ENCODE measurements at regions not wholly inside any gene's neighbourhood (a gene's known extent, or its start where the extent isn't known, plus 50 kb on each side); places are given as distances from the start of the nearest gene placed in this dataset.

DNA sequence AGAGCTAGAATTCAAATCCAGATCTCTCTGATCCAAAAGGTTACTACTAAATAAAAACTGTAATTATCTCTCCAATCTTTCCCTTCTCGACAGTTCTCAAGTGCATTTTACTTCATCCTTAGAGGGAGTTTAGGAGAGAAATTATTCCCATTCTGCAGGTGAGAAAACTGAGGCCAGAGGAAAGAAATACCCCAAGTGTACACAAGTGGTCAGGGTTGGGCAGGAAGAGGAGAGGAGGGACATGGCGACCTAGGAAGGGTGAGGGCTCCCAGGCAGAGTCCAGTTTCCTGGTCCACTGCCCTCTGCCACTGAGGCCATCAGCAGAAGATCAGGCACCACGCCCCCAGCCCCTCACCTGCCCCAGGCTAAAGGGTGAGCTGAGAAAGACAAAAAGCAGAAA is 127.1 kb upstream of the RUNX3 start:
- 83% methylated on average over 1 of the region's 3 CpGs for WGBS (ENCODE audit: insufficient coverage)
- no peak overlapping the region for H3K27ac ChIP-seq (ENCODE audit: low read length in 2 of 2)
- H3K27ac Mint-ChIP-seq, result no peak overlapping the region
- TF ChIP-seq CTCF (IDR thresholded peaks at IDR 0.05) (no peak), EZH2 (IDR thresholded peaks at IDR 0.05; ENCODE audit: borderline replicate concordance, insufficient read depth, low read depth, low read length, poor library complexity, severe bottlenecking) (no peak)
- no peak overlapping the region for H3K4me2 ChIP-seq (replicated peaks; ENCODE audit: low read depth, low read length, poor library complexity, severe bottlenecking)
- no peak overlapping the region for H3K4me3 ChIP-seq (ENCODE audit: control extremely low read depth in 1 of 5, extremely low read depth in 1 of 5, insufficient read depth in 1 of 5, low read depth in 2 of 5, low read length in 4 of 5)
- H3K4me1 ChIP-seq (ENCODE audit: control insufficient read depth in 2 of 2, insufficient read depth in 2 of 2, low read length in 2 of 2), result no peaks in the 10 kb centered on the region
- ChIA-PET POLR2A (no interaction called here), CTCF (no interaction called here)
- H3K9me3 Mint-ChIP-seq (ENCODE audit: insufficient read depth), result no peaks in the 10 kb centered on the region
- no peaks in the 10 kb centered on the region for H3K36me3 ChIP-seq (replicated peaks in 1 of 2; ENCODE audit: control extremely low read depth in 1 of 2, control insufficient read depth in 1 of 2, extremely low read depth in 1 of 2, insufficient read depth in 2 of 2, low read length in 1 of 2)
- H4K20me1 ChIP-seq (ENCODE audit: control insufficient read depth, insufficient read depth, low read length, poor library complexity, severe bottlenecking), result no peaks in the 10 kb centered on the region
- no peaks in the 10 kb centered on the region for H3K79me2 ChIP-seq (ENCODE audit: control insufficient read depth, insufficient read depth, low read length)
- H3K27me3 ChIP-seq (replicated peaks in 1 of 4; ENCODE audit: control extremely low read depth in 1 of 4, control insufficient read depth in 3 of 4, insufficient read depth in 4 of 4, low read length in 3 of 4), result peaks cover 0 to 21% (median 5%) of the 10 kb centered on the region in 4 experiments
- H3K4me3 Mint-ChIP-seq, result no peak overlapping the region
- no peaks in the 10 kb centered on the region for H3K4me1 Mint-ChIP-seq
- no peak overlapping the region for H2AFZ ChIP-seq (ENCODE audit: insufficient read depth, low read depth, low read length, poor library complexity, severe bottlenecking)
- peaks cover 32% of the 10 kb centered on the region for H3K27me3 Mint-ChIP-seq
- no peak overlapping the region for H3K9ac ChIP-seq (ENCODE audit: low read length)
- DNase-seq (no peak), ATAC-seq (ENCODE audit: low read depth) (no peak)
- intact Hi-C loops (cut with micrococcal nuclease), result no loop called here
- no peaks in the 10 kb centered on the region for H3K9me3 ChIP-seq (ENCODE audit: control extremely low read depth in 1 of 3, control insufficient read depth in 2 of 3, insufficient read depth in 1 of 3, low read length in 2 of 3)

- ChIA-PET CTCF (interaction anchor here (0.6 kb wide), 1 partner anchor 18 kb away, joined by 3 read pairs; no protein-coding TSS in a partner anchor), POLR2A (interaction anchor here (0.5 kb wide), 1 partner anchor 129 kb away, joined by 3 read pairs; no protein-coding TSS in a partner anchor)
- TF ChIP-seq EZH2 (IDR thresholded peaks at IDR 0.05; ENCODE audit: borderline replicate concordance, insufficient read depth, low read depth, low read length, poor library complexity, severe bottlenecking), result no peak
- TF ChIP-seq CTCF (IDR thresholded peaks at IDR 0.05), result no peak
- ATAC-seq (ENCODE audit: low read depth), result no peak
- Histone ChIP-seq H3K4me2 (replicated peaks; ENCODE audit: low read depth, low read length, poor library complexity, severe bottlenecking) (no peak overlapping the region), H4K20me1 (ENCODE audit: control insufficient read depth, insufficient read depth, low read length, poor library complexity, severe bottlenecking) (no peaks in the 10 kb centered on the region), H3K4me1 (ENCODE audit: control insufficient read depth in 2 of 2, insufficient read depth in 2 of 2, low read length in 2 of 2) (no peaks in the 10 kb centered on the region), H3K79me2 (ENCODE audit: control insufficient read depth, insufficient read depth, low read length) (no peaks in the 10 kb centered on the region), H3K9ac (ENCODE audit: low read length) (no peak overlapping the region), H2AFZ (ENCODE audit: insufficient read depth, low read depth, low read length, poor library complexity, severe bottlenecking) (no peak overlapping the region), H3K4me3 (ENCODE audit: control extremely low read depth in 1 of 5, extremely low read depth in 1 of 5, insufficient read depth in 1 of 5, low read depth in 2 of 5, low read length in 4 of 5) (no peak overlapping the region), H3K27me3 (replicated peaks in 1 of 4; ENCODE audit: control extremely low read depth in 1 of 4, control insufficient read depth in 3 of 4, insufficient read depth in 4 of 4, low read length in 3 of 4) (peaks cover 0 to 21% (median 5%) of the 10 kb centered on the region in 4 experiments), H3K9me3 (ENCODE audit: control extremely low read depth in 1 of 3, control insufficient read depth in 2 of 3, insufficient read depth in 1 of 3, low read length in 2 of 3) (no peaks in the 10 kb centered on the region), H3K36me3 (replicated peaks in 1 of 2; ENCODE audit: control extremely low read depth in 1 of 2, control insufficient read depth in 1 of 2, extremely low read depth in 1 of 2, insufficient read depth in 2 of 2, low read length in 1 of 2) (no peaks in the 10 kb centered on the region), H3K27ac (ENCODE audit: low read length in 2 of 2) (no peak overlapping the region)
- 95% methylated on average over 7 of the region's 9 CpGs for WGBS (ENCODE audit: insufficient coverage)
- DNase-seq, result no peak
- no peak overlapping the region for H3K27ac Mint-ChIP-seq
- no peak overlapping the region for H3K4me3 Mint-ChIP-seq
- peaks cover 34% of the 10 kb centered on the region for H3K27me3 Mint-ChIP-seq
- no peaks in the 10 kb centered on the region for H3K4me1 Mint-ChIP-seq
- intact Hi-C loops (cut with micrococcal nuclease), result no loop called here
- no peaks in the 10 kb centered on the region for H3K9me3 Mint-ChIP-seq (ENCODE audit: insufficient read depth)
These were observed 126.5 kb upstream of the RUNX3 start for GRCh38 chr1:25056536-25056935.
